ENCODE measurements at regions not wholly inside any gene's neighbourhood (a gene's known extent, or its start where the extent isn't known, plus 50 kb on each side); places are given as distances from the start of the nearest gene placed in this dataset.

- TF ChIP-seq CTCF (IDR thresholded peaks at IDR 0.05) (no peak), POLR2A (IDR thresholded peaks at IDR 0.05) (no peak)
These were observed 114.9 kb upstream of the TEX13D start for GRCh38 chrX:124217304-124218251.
